KBM-7 (cell line): ENCODE measurements at regions not wholly inside any gene's neighbourhood (a gene's known extent, or its start where the extent isn't known, plus 50 kb on each side); places are given as distances from the start of the nearest gene placed in this dataset.

Source experiments
- DNase-seq: peaks from one replicate; pipeline ENCODE4 v3.0.0-alpha.2; 2015
- in situ Hi-C: fragments of 300-500 bp; cut with MboI; formaldehyde crosslinking; loops from 2 replicates; pipeline ENCODE4 v1.14.3; 2020; ENCODE audit warnings: low sequenced_read_pairs, low pct_unique_long_range_greater_than_20kb, mixed read lengths

DNA sequence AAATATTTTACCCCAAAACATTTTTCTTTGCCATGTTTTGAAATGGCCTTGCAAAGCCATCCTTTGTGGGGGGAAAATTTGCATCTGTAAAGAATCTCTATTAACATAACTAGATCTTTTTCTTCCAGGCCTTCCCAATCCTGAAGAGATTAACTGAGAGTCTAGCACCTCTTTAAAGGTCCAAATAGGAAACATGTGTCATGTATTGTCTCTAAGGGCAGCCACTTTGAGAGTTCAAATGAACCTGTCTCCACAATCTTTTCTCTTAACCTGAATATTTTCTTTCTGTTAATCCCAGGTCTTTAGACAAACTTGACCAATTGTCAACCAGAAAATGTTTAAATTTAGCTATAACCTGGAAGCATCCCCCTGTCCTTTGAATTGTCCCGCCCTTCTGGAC is 236.6 kb upstream of the PROK2 start:
- DNase-seq: no peak
- in situ Hi-C loops: no loop called here

DNA sequence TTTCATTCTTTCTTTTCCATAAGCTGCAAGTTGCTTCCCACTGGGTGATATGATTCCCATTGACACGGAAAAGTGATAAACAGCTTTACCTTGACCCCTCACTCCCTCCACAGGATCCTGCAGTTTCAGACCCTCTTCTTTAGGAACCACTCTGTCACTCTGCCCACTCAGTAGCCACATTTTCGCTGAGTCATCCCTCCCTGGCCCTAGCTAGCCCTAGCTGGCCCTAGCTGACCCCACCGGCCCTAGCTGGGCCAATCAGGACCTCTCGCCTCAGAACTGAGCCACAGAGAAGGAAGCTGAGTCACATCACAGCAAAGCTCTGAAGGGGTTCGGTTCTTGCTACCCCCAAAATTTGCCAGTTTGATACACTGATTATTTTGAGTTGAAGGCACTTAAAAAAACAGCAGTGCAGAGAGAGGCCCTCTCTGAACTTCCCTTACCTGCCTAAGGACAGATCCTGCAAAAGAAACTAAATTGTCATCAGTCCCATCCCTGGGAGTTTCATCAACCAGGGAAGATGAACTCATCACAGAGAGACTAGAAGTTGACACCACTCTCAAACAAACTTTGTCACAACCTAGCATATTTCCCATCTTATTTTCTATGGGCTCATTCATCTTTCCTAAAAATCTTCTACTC is 233.5 kb upstream of the PROK2 start:
- in situ Hi-C loops: no loop called here
- DNase-seq: no peak

DNA sequence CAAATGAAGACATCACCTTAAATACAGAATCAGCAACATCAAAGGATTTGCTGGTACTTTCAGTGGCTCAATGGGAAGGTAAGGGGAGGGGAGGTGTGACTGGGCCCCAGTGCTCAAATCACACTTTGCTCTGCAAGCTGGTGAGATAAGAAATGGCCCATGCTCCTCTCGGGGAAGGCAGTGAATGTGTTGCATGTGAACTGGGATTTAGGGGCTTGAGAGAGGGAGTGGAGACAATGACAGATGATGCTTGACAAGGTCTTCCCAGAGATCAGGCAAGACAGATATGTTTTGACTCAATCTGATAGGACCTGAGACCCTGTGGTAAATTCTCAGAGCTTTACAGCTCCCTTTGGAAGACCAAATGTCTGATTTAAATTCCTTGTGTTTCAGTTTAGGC is 233.0 kb upstream of the PROK2 start:
- DNase-seq: no peak
- in situ Hi-C loops: no loop called here

DNA sequence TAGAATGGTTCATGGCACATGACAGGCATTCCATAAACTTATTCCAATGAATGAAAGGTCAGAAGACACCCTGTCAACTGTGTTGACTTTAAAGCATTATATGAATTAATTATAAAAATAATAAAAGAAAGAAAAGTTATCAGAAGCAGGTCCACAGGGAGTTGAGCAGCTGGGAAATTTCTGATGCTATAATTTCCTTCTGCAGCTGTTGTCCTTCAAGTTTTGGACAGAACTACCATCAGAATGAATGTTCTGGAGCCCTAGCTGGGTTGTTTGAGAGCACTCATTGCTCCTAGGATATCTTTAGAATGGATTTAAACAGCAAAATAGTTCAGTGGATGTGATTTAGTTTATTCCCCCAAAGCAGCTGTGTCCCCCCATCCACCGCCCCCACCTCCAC is 232.4 kb upstream of the PROK2 start:
- no peak for DNase-seq
- in situ Hi-C loops: no loop called here

DNA sequence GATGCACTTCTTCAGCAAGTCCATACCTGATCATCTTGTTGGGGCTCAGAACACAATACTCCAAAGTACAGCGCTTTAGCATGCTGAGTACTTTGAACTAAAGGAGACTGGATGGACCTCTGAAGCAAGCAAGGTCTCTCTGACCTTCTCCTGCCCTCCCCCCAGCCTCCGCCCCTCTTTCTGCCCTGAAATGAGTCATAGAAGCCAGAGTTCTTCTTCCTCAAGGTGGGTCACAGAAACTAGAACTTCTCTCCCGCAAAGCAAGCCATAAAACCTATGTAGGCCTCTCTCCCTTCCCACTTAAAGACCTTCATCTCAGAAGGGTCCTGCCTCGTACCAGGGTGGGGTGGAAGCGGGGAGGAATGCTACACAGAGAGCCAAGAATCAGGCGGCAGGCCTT is 230.5 kb upstream of the PROK2 start:
- no peak for DNase-seq
- in situ Hi-C loops: no loop called here

DNA sequence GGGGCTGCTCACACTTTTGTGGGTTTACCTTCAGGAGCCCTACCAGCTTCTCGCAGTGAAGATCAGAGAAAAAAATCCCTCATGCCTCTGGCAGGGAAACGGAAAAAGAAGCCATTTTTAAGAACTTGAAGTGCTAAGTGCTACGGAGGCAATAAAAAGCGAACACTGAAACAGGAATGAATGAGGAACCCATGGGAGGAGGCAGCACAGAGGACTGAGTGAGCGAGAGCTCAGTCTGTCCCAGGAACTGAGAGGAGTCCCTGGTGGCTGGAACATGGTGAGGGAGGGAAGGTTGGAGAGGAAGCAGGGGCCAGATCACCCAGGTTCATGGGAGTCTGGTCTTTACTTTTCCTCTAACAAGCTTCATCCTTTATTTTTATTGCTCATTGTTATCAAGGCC is 228.1 kb upstream of the PROK2 start:
- no peak for DNase-seq
- in situ Hi-C loops: no loop called here

DNA sequence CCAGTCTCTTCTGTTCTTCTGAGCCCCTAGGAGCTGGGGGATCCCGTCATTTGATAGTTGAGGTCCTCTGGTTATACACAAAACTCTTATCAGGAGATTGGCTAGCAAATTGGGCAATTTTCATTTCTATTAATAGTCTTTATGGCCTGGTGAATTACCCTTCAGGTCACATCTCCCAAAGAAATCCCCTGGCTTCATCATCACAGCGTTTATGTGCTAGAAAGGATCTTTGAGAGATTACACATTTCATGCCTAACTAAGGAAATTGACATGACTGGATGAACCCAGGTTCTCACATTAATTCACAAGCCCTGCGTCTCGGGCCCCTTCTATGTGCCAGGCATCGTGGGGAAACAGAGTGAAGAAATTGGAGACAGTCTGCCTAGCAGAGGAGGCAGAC is 227.4 kb upstream of the PROK2 start:
- DNase-seq: no peak
- in situ Hi-C loops: no loop called here

DNA sequence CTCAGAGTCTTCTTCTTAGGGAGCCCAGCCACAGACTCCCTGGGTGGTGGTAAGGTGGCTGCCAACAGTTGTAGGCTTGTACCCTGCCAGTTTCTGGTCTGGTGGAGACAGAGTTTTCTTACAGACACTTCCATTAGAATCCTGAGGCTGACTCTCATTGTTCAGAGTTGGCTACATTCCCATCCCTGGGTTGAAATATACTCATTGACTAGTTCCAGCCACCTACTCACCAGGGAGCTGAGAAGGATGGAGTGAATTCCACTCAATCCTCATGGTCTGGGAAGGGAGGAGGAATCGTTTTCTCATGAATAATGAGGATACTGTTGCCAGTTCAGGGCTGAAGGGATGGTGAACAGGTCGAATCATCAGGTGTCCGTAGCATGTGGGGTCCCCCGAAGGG is 226.5 kb upstream of the PROK2 start:
- in situ Hi-C loops: no loop called here
- no peak for DNase-seq

DNA sequence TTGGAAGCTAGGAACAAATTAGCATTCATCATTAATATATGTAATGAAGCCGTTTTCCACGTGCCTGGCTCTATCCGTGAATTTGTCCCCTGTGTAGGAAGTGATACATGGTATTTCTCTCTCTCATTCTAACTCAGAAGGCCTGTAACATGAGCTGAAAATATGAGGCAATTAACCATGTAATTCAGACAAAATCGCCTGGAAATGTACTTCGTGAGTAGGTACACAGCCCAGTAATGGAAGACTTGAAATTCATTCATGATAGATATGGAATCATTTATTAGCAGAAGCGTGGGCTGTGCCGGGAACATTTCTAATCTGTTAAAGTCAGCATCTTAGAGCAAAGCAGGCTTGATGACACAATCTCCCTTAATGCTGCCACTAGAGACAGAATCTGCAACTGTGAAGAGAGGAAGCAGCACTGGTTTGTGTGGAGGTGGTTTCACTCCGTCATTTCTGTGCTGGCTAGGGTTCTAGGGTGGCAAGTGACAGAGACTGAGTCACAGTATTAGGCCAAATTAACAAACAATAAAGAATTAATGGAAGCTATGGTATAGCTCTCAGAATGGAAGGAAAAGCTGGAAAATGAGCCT is 225.0 kb upstream of the PROK2 start:
- in situ Hi-C loops: no loop called here
- no peak for DNase-seq

DNA sequence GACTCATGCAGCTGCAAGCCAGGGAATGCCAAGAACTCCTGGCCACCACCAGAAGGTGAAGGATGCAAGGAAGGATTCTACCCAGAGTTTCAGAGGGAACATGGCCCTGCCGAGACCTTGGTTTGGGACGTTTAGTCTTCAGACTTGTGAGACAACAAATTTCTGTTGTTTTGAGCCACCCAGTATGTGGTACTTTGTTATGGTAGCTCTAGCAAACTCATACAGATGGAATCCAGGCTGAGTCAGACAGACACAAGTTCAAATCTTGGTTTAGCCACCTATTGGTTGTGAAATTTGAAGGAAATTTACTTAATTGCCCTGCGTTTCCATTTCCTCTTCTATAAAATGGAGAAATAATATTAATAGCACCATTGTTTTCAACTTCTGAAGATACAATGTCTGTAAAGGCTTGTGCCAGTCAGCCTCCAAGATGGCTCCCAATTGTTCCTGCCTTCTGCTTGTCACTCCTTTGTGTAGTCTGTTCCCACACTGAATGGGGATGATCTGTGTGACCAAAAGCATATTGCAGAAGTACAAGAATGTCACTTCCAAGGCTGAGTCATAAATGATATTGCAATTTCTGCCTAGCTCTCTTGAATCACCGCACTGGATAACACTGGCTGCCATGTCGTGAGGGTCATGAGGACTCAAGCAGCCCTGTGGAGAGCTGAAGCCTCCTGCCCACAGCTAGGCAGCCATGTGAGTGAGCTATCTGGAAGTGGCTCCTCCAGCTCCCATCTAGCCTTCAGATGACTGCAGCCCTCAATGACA is 223.5 kb upstream of the PROK2 start:
- no peak for DNase-seq
- in situ Hi-C loops: no loop called here

DNA sequence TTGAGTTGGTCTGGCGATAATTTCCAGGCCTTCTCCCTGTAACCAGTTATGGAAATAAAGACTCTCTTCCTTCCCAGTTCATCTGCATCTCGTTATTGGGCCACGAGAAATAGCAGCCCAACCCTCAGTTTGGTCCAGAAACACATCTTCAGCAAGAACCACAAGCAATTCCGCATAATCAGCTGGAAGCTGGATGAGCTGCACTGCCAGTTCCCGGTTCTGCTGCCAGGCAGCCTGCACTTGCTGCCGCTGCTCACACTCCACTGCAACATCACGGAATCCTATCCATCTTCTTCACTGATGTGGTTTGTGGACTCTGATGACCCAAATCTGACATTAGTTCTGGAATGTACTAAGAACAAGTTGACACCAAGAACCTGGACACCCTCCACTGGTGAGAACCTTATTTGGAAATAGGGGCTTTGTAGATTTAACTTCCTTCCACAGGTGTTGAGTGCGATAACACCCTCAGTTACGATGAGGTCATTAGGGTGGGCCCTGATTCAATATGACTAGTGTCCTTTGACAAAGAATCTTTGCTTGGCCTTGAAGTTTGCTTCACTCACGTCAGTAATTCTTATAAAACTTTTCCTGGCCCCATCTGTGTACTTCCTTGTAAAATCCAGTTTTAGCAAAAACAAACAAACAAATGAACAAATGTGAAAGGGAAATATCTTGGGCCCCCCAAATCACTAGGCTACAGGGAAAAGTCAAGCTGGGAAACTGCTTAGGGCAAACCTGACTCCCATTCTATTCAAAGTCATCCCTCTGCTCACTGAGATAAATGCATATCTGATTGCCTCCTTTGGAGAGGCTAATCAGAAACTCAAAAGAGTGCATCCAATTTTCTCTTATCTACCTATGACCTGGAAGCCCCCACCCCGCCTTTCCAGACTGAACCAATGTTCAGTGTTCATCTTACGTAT is 221.9 kb upstream of the PROK2 start:
- in situ Hi-C loops: no loop called here
- no peak for DNase-seq

DNA sequence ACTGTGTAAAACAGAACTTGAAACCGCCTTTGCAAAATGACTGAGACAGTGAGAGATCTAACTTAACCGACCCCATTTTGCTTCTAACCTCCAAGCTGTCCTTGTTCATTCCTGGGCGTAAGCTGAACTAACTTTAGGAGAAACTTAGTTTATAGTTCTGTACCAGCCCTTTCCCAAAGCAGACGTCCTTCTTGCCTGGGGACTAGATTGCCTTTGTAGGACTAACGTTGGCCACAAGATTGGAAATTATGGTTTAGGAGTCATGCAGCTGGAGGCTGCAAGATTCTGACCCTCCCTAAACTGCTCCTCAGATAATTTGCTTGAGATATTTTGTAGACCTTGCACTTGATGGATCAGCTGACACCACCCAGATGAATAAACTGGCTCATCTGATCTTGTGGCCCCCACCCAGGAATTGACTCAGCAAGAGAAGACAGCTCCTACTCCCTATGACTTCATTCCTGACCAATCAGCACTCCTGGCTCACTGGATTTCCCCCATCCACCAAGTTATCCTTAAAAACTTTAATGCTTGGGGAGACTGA is 219.9 kb upstream of the PROK2 start:
- in situ Hi-C loops: no loop called here

DNA sequence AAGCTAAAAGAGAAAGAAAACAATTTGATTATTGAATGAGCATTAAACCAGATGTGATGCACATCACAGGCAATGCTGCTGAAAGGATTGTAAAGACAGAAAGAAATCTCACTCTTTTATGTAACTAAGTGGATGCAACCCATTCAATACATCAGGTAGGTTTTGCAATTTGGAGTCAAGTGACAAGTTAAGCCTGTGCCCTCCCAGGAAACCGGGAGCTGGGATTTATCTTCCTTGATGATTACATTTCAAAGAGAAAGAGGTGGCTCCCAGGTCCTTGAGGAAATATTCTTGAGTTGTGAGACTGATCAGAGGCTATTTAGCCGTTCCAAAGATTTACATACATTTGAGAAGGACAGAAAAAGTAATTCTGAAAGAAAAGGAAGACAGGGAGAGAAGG is 219.0 kb upstream of the PROK2 start:
- in situ Hi-C loops: no loop called here
- DNase-seq: no peak

More for the DNA sequence above, 219.9 kb upstream of the PROK2 start:
- DNase-seq: no peak

DNA sequence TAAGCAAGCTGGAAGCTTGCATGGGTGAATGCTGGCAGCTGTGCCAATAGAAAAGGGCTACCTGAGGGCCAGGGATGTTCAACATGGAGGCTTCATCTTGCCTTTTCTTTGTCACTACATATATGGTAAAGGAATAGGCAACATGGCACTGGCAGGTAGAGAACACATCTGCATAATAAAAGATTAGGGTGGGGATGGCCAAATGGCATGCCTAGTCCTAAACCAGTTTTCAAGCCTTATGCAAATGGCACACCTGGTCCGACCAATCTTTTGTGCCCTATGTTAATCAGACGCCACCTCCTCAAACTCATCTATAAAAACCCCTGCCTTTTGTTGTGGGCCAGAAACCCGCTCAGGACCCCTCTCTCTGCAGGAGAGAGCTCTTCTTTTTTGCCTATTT is 216.8 kb upstream of the PROK2 start:
- in situ Hi-C loops: no loop called here
- no peak for DNase-seq

DNA sequence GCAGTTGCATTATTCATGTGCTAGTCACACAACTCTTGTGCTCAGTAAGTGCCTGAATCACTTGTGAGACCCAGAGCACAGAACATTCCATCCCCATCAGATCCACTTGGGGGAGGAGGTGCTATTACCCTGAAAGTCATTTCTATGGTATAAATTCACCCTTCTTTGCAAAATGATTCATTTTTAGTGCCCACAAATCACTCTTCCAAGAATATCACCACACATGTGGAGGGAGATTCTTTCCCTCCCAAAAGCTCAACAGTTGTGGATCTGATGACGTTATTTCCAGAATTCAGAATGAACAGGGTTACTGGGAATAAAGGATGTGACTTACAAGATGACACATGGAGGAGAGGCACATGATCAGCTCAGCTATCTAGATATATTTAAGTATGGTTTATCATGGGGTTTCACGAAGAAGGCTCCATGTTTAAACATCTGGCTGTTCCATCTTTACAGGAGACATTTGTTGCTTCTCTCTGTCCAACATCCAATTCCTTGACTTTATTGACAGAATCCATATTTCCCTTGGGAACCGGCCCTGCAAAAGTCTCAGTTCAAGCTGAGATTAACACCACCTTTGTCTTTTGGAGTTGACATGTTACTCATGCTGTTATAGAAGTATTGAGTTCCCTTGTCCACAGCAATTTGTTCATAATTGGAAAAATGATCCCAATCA is 214.2 kb upstream of the PROK2 start:
- DNase-seq: no peak
- in situ Hi-C loops: no loop called here

DNA sequence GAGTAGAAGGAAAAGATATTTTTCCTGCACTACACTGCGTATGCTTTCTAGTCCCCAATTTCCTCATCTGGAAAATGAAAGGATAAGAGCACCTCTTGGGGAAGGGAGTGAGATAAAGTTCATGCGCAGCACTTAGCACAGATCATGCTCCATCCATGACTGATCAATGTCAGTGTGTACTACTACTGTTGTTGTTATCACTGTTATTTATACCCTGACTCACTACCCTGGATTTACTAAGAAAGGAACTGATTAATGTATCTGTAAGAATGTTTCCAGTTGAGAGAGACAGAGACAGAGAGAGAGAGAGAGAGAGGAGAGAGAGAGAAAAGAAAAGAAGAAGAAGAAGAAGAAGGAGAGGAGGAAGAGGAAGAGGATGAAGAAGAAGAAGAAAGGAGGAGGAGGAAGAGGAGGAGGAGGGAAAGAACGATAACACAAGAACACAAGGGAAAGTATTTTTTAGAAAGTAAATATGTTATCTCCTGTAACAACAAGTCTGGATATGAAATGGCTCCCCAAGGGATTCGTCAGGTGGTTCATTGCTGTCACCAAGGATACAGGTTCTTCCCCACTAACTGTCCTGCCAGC is 212.2 kb upstream of the PROK2 start:
- in situ Hi-C loops: no loop called here
- no peak for DNase-seq

DNA sequence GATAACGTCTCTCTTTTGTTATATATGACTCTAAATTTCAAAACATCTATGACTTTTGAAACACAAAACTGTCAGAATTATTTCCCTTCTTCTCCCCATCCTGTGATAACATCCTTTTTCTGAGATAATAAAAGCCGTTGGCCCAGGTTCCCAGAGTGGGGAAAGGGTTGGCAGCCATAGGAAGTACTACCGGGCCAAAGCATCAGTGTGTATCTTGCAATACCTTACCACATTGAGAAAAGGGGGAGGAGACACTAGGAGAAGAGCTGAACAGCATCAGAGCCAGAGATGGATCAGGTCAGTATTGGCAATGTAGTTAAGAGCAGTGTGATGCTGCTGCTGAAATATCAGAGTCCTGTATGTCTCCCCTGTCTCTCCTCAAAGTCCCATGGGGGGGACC is 210.0 kb upstream of the PROK2 start:
- DNase-seq: no peak
- in situ Hi-C loops: no loop called here

DNA sequence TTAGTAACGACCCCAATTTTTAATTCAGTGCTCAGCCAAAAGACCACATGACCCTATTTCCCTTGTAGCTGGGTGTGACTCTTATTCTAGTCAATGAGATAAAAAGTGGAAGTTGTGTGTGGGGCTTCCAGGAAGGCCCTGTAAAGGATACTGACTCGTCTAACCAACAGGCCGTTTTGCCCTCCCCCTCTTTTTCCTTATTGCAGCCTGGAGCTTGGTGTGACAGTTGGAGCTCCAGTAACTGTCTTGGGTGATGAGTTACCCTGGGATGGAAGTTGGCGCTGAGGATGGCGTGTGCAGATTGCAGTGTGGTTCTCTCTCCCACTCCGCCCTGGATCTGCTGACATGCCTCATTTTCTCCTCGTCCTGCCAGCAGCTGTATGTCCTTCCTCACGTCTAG is 209.3 kb upstream of the PROK2 start:
- DNase-seq: no peak
- in situ Hi-C loops: no loop called here

DNA sequence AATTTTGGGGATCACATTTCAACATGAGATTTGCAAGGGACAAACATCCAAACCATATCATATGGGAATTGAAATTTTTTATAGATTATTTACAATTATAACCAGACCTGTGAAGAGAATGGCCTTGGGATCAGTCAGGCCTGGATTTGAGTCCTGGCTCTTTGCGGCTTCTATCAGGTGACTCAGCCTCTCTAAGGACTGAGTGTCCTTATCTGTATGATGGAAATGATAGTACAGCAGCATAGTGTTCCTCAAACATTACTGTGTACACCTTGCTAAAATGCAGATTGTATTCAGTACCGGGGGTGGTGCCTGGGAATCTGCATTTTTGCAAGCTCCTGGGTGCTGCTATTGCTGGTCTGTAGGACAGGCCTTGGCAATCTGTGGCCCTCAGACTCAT is 206.7 kb upstream of the PROK2 start:
- no peak for DNase-seq
- in situ Hi-C loops: no loop called here
